Ishikawa (cell line): ENCODE measurements at regions not wholly inside any gene's neighbourhood (a gene's known extent, or its start where the extent isn't known, plus 50 kb on each side); places are given as distances from the start of the nearest gene placed in this dataset.

Experiments
- CEBPB ChIP-seq: IDR thresholded peaks from 2 replicates; pipeline ENCODE4 v1.6.1; 2012
- EP300 ChIP-seq: IDR thresholded peaks from 2 replicates; pipeline ENCODE4 v1.6.1; 2012; ENCODE audit warnings: borderline replicate concordance
- NFIC ChIP-seq: IDR thresholded peaks from 2 replicates; pipeline ENCODE4 v1.6.1; 2012
- TCF12 ChIP-seq: IDR thresholded peaks from 2 replicates; pipeline ENCODE4 v1.6.1; 2012; ENCODE audit warnings: low read depth
- TEAD4 ChIP-seq: IDR thresholded peaks from 2 replicates; pipeline ENCODE4 v1.6.1; 2012
- TF ChIP-seq, protein P1 (sequence below): IDR thresholded peaks from 2 replicates; pipeline ENCODE4 v1.6.1; 2012; ENCODE audit warnings: low read depth, mild to moderate bottlenecking
- TF ChIP-seq, protein P2 (sequence below): IDR thresholded peaks from 2 replicates; pipeline ENCODE4 v1.6.1; 2012
- TF ChIP-seq, protein P3 (sequence below): IDR thresholded peaks from 2 replicates; pipeline ENCODE4 v1.6.1; 2012

DNA sequence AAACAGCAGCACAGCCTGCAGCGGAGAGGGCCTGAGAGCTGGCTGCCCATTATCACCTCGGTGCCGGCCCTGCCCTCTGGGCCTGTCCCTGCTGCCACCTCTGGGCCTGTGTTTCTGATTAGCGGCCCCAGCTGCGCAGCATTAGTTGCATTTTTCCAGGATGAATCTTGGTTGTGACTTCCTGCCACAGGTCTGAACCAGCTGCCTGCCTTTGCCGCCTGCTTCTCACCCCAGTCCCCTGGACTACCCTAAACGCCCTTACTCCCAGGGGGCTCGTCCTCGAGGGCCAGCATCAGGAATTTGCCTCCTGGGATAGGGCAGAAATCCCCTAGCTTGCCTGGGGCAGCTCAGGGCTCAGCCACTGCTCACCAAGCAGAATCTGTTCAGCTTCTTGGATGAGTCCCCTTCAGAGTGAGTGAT lies 342.8 kb downstream of the DYSF start:
- TF ChIP-seq TEAD4 = no peak
- TF ChIP-seq EP300 = no peak
- TF ChIP-seq, protein P1, sequence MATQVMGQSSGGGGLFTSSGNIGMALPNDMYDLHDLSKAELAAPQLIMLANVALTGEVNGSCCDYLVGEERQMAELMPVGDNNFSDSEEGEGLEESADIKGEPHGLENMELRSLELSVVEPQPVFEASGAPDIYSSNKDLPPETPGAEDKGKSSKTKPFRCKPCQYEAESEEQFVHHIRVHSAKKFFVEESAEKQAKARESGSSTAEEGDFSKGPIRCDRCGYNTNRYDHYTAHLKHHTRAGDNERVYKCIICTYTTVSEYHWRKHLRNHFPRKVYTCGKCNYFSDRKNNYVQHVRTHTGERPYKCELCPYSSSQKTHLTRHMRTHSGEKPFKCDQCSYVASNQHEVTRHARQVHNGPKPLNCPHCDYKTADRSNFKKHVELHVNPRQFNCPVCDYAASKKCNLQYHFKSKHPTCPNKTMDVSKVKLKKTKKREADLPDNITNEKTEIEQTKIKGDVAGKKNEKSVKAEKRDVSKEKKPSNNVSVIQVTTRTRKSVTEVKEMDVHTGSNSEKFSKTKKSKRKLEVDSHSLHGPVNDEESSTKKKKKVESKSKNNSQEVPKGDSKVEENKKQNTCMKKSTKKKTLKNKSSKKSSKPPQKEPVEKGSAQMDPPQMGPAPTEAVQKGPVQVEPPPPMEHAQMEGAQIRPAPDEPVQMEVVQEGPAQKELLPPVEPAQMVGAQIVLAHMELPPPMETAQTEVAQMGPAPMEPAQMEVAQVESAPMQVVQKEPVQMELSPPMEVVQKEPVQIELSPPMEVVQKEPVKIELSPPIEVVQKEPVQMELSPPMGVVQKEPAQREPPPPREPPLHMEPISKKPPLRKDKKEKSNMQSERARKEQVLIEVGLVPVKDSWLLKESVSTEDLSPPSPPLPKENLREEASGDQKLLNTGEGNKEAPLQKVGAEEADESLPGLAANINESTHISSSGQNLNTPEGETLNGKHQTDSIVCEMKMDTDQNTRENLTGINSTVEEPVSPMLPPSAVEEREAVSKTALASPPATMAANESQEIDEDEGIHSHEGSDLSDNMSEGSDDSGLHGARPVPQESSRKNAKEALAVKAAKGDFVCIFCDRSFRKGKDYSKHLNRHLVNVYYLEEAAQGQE = no peak
- TF ChIP-seq, protein P2, sequence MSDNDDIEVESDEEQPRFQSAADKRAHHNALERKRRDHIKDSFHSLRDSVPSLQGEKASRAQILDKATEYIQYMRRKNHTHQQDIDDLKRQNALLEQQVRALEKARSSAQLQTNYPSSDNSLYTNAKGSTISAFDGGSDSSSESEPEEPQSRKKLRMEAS = no peak
- no peak for TF ChIP-seq TCF12
- no peak for TF ChIP-seq CEBPB
- TF ChIP-seq, protein P3, sequence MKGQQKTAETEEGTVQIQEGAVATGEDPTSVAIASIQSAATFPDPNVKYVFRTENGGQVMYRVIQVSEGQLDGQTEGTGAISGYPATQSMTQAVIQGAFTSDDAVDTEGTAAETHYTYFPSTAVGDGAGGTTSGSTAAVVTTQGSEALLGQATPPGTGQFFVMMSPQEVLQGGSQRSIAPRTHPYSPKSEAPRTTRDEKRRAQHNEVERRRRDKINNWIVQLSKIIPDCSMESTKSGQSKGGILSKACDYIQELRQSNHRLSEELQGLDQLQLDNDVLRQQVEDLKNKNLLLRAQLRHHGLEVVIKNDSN = no peak
- TF ChIP-seq NFIC = no peak
